LNCaP clone FGC (cell line): ENCODE measurements at regions not wholly inside any gene's neighbourhood (a gene's known extent, or its start where the extent isn't known, plus 50 kb on each side); places are given as distances from the start of the nearest gene placed in this dataset.

Experiments
- DNase-seq: peaks from one replicate; pipeline ENCODE4 v3.0.0-alpha.2; 2011; ENCODE audit warnings: low read depth
- H3K4me3 ChIP-seq: 2 replicates; pipeline ENCODE4 v1.5.1; 2011; ENCODE audit warnings: mild to moderate bottlenecking, low read depth, low read length, control low read depth
- TF ChIP-seq, protein P1 (sequence below): IDR thresholded peaks from 2 replicates; pipeline ENCODE4 v1.5.1; 2012; ENCODE audit warnings: mild to moderate bottlenecking; ENCODE audit not compliant: control insufficient read depth, insufficient read depth; ENCODE audit errors: extremely low read depth

DNA sequence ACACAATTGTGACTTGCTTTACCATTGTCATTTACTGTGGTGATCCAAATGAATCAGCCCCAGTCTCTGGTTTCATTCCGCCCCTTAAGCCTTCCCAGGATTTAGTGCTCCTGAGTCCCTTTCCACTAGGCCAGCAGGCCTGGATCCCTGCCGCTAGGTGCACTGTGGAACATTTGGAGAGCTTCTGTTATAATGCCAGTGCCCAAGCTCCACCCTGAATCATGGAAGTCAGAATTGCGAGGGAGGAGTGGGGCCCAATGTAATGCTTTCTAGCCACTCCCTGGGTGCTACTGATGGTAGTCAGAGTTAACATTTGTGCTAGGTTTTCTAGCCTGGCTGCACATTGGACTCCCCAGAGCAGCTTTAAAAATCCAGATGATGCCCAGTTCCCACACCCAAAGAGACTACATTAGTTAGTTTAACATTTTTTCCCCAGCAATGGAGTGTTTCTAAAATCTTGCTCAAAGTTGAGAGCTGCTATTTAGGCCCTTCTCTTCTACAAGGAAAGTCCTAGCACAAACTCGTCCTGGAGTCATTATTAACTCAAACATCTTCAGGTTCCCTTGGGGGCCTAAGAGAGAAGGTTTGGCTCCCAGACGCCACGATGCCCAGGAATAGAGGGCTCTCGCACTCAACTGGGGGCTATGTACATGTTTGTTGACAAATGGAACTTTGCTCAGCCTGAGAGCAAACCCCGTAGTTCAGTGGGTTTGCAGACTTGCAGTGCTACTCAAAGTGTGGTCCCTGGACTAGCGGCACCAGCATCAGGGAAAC, 366.7 kb upstream of the PROK2 start:
- DNase-seq: no peak
- TF ChIP-seq, protein P1, sequence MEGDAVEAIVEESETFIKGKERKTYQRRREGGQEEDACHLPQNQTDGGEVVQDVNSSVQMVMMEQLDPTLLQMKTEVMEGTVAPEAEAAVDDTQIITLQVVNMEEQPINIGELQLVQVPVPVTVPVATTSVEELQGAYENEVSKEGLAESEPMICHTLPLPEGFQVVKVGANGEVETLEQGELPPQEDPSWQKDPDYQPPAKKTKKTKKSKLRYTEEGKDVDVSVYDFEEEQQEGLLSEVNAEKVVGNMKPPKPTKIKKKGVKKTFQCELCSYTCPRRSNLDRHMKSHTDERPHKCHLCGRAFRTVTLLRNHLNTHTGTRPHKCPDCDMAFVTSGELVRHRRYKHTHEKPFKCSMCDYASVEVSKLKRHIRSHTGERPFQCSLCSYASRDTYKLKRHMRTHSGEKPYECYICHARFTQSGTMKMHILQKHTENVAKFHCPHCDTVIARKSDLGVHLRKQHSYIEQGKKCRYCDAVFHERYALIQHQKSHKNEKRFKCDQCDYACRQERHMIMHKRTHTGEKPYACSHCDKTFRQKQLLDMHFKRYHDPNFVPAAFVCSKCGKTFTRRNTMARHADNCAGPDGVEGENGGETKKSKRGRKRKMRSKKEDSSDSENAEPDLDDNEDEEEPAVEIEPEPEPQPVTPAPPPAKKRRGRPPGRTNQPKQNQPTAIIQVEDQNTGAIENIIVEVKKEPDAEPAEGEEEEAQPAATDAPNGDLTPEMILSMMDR: no peak
- H3K4me3 ChIP-seq: no peak overlapping the region

DNA sequence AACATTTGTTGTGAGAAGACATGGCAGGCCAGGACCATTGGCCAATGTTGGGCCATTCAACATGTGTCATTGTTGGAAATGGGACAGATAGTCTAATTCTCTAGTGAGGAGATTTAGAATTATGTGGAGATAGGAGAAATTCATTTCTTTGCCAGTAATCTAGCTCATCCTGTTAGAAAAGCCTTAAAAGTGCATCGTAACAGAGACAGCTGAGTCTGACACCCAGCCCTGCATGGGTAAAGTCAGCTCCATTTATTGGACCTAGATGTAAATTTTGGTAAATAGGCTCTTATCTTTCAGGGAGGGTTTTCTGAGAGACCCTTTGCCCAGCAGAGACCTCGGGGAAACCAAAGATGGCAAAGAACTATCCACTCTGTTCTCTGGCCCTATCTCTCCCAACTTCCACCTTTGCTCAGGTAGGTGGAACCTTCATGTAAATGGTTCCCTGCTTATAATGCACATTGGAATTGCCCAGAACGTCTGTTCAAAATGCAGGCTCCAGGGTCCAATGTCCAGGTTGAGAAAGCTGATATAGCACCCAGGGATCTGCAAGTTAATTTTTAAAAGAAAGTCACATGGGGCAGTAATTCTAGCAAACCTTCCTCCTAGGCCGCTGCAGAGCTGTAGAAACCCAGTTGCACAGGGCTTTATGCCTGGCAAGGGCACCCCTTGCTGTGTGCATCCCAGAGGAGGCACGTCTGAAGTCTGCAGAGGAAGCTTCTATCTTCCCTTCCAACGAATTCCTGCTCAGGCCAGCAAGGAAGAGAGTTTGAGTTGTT, 365.9 kb upstream of the PROK2 start:
- no peak for DNase-seq
- TF ChIP-seq, protein P1: no peak

DNA sequence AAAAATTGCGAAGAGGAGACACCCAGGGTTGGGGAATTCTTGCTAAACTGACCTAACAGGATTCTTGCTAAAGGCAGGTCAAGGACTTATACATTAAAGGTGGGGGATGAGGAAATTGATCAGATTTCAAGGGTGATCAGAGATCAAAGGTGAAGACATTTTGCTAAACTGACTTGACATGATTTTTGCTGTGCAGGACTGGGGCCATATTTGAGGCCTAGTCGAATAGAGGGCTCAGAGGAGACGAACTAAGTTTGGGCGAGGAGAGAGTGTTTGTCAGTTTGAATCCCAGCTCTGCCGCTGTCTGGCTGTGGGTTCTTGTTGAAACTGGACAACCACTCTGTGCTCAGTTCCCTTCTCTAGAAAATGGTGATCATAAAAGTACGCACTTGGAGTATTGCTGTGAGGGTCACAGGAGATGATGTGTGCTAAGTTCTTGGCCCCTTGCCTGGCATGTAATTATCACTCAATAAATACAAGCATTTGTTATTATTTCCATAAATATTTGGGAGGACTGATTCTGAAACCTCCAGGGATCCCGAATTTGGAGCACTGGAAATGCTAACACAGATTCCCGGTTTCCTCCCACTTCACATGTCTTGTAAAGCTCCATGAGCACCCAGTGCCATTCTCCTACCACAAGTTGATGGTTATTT, 364.8 kb upstream of the PROK2 start:
- DNase-seq: no peak
- H3K4me3 ChIP-seq: no peak overlapping the region
- TF ChIP-seq, protein P1: no peak

More for the DNA sequence above, 365.9 kb upstream of the PROK2 start:
- no peak overlapping the region for H3K4me3 ChIP-seq

DNA sequence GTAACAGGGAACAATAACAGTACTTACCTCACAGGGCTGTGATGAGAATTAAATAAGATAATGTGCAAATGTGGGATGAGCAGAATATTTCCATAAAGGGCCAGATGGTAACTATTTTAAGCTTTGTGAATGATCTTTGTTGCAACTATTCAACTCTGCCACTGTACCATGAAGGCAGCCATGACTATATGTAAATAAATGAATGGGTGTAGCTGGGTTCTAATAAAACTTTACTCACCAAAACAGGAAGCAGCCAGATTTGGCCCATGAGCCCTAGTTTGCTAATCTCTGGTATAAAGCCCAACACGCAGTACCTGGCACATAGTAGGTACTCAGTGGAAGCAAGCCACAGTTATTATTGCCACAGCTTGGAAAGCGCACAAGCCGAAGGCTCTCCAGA, 362.7 kb upstream of the PROK2 start:
- no peak overlapping the region for H3K4me3 ChIP-seq
- TF ChIP-seq, protein P1: no peak
- no peak for DNase-seq

DNA sequence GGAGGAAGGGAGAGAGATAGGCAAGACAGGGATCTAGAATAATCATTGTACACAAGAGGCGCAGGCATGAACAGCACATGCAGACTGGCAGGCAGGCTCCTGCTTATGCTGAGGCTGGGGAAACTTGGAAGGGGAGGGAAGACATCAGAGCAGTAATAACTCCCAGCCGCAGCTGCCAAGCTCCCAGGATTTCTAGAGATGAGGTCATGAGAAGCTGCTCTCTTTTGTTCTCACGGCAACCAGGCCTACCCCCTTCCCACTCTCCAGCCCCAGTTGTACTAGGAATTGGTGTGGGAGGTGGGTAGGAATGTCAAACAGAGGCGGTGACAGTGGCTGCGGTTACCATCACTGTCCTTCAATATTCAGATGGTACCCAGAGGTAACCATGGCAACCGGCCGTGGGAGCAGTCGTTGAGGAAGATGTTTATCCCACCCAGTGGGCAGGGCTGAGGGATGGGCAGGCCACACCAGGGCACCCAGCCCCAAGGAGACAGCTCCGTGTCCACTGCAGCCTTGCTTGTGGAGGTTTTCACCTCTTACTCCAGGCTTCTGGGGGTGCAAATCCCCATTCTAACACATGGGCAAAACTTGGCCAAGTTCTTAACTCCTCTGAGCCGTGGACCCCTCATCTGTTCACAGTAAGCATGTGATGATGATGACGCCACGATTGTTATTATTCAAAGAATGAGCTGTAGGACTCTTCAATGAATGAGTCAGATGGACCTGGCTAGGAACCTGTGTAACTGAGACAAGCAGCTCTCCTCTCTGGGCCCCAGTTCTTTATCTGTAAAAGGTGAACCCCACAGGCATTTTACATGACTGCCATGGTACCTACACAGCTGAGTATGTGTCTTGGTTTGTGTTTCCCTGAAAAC, 360.8 kb upstream of the PROK2 start:
- TF ChIP-seq, protein P1: no peak
- DNase-seq: no peak
- H3K4me3 ChIP-seq: no peak overlapping the region

DNA sequence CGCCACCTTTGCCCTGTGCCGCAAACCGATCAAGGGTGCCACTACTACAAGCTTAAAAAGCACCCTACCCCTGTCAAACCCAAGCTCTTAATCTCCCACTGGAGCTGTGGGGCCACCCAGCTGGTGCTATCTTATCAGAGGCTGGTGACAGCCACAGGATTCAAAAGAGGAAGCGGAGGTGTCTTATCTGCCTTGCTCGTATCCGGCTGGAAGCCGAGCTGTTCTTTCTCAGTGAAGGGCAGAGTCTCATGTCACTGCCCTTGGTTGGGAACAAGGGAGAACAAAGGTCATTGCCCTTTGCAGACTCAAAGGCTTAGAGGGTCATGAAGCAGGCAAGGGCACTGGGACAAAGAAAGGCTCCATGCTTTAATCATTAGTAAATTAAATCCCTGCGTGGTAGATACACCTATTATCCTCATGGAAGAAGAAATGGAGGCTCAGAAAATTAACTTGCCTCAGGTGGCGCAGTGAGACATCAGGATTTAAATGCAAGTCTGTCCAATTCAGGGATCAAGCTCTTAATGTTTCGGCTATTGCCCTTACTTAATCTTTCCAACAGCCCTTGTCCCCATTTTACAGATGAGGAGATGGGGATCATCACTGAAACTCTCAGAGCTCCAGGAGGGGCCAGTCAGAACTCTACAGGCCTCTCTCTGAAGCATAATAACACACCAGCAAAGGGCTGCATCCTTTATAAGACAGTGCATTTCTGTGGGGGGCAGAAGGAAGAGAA, 360.0 kb upstream of the PROK2 start:
- TF ChIP-seq, protein P1: no peak
- no peak overlapping the region for H3K4me3 ChIP-seq
- no peak for DNase-seq
